HG03432 (cell line): ENCODE measurements at regions not wholly inside any gene's neighbourhood (a gene's known extent, or its start where the extent isn't known, plus 50 kb on each side); places are given as distances from the start of the nearest gene placed in this dataset.
"Not testable (repeated sequence)": the region's sequence is repeated elsewhere in the genome, so short reads cannot be mapped to it uniquely, and the experiment has no call there.

ENCODE experiments used
- ATAC-seq: cut with Tn5 transposase; IDR thresholded peaks from one replicate; pipeline ENCODE4 v1.9.1; 2021; ENCODE audit warnings: mild to moderate bottlenecking, moderate library complexity; ENCODE audit not compliant: unreplicated experiment

DNA sequence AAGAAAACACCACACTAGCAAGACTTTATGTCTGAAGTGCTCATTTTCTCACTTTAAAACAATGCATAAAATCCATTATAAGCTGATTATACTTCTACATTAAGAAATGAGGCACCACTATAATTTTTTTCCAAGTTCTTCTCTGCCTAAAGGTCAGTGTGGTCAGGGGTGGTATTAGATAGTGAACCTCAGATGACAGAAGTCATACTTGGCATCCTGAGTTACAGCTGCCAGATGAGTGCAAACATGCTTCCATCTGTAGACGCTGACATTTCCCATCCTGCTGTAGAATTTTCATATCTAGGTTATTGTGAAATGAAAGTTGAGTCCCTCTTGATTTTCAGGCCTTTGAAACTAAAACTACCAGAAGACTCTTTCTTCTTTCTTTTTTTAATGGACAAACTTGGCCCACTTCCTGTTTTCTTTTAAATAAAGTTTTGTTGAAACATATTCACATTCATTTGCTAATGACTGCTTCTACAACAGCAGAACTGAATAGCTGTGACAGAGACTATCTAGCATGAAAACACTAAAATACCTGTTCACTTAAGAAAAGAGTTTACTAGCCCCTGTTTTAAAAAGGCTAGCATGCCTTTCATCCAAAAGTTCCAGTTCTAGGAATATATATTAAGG lies 900.8 kb downstream of the XPNPEP1 start:
- ATAC-seq: no peak

DNA sequence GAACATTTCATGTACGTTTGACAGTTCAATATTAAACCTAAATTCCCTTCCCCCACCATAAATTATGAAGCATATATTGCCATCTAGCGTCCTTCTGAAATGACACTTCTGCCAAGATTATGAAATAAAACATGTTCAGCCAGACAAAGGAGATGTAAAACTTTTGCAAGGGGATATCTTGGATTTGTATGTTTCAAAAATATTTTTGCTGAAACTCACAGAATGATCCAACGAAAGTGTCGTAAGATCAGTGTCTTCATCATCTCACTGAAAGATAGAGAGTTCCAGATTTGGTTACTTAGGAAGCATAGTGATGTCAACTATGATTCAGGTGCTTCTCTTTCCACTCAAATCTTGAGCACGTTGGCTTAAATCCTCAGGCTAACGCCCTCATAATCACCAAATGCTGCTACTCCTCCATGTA lies 904.3 kb downstream of the XPNPEP1 start:
- no peak for ATAC-seq

DNA sequence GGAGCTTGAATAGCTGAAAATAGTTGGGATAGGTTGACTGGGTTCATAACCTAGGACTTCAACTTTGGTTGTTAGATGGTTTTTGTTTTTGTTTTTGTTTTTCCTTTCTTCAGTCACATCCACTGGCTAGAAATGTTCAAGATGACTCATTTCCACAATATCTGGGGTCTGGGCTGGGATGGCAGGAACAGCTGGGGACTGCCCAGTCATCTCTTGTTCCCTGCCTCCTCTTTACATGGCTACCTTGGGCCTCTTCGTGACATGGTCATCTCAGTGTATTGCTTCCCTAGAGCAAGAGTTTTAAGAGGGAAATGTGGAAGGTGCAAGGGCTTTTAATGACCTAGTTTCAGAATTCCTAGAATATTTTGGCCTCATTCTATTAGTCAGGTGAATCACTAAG lies 915.8 kb downstream of the XPNPEP1 start:
- no peak for ATAC-seq

- ATAC-seq: no peak
Observed at GRCh38 chr10:108990441-108990840, 932.9 kb downstream of the XPNPEP1 start.

DNA sequence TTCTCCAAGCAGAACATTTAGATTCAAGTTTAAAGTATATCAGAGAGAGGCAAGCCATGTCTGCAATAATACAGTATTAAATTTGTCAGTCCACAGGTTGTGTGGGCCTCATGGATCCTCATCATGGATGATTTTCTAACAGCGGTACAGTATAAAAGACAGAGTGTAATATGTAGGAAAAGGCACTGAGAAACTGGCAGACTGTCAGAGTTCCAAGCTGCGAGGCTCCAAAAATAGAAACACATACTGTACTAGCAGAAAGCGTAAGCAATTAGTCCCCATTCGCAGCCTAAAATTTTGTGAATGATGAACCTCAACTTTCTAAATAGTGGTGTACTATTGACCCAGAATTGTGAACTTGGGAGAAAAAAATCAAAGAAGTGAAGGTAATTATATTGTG lies 933.3 kb downstream of the XPNPEP1 start:
- no peak for ATAC-seq

DNA sequence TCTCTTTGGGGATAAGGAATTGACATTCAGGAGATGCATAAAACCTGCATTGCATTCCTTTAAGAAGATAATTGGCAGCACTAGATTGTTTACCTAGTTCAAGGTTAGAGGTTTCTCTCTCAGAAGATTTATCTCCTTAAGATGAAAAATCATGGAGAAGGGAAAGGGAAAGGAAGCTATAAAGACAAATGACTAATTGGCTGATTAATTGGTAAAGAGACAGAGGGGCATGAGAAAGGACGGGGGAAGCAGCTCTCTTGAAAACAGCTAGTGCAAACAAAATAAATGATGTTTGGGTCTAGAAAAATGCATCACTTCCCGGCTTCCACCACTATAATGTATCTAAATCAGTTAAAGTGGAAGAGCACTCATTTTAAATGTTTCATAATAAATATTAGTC lies 941.2 kb downstream of the XPNPEP1 start:
- ATAC-seq: no peak

- ATAC-seq: no peak
Observed at GRCh38 chr10:108980869-108981268, 942.4 kb downstream of the XPNPEP1 start.

GRCh38 chr10:108975459-108976058 lies 947.8 kb downstream of the XPNPEP1 start:
- ATAC-seq: no peak

GRCh38 chr10:108970016-108970415 lies 953.3 kb downstream of the XPNPEP1 start:
- no peak for ATAC-seq

GRCh38 chr10:108966411-108966810 lies 956.9 kb downstream of the XPNPEP1 start:
- no peak for ATAC-seq

GRCh38 chr10:108966005-108966404 lies 957.3 kb downstream of the XPNPEP1 start:
- no peak for ATAC-seq

GRCh38 chr10:108962172-108962571 lies 961.1 kb downstream of the XPNPEP1 start:
- ATAC-seq: no peak

DNA sequence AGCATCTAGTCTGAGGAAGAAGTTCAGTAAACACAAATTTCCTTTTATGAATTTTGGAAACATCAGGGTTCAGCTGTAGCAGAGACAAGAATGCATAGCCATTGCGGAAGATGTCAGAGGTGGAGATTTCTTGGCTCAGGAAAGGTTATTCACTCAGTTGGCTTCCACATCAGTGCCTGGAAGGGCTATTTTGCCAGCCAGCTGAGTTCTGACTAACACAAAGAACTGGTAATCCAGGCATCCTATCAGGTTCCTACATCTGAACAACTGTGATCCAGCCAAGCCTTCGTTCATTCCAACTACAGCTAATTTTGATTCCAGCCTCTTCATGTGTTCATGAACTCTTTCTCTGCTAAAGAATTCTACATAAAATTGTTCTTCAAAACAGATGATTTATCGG lies 965.6 kb downstream of the XPNPEP1 start:
- ATAC-seq: no peak

DNA sequence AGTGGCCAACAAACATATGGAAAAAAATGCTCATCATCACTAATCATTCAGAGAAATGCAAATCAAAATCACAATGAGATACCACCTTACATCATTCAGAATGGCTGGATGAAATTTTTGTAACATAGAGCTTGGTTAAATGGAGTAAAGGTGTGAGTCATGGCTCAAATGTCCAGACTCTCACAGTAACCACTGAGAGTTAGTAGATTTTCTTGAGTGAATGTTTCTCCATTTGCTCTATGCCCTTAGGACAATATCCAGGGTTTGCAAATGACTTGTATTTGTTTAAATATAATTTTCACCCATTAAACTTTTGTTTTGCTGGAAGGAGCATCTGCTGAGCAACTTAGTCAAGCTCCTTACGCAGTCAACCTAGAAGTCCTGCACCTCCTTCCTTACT lies 967.2 kb downstream of the XPNPEP1 start:
- ATAC-seq: no peak

GRCh38 chr10:108920029-108920428 lies 1003.3 kb downstream of the XPNPEP1 start:
- ATAC-seq: not testable (repeated sequence)

DNA sequence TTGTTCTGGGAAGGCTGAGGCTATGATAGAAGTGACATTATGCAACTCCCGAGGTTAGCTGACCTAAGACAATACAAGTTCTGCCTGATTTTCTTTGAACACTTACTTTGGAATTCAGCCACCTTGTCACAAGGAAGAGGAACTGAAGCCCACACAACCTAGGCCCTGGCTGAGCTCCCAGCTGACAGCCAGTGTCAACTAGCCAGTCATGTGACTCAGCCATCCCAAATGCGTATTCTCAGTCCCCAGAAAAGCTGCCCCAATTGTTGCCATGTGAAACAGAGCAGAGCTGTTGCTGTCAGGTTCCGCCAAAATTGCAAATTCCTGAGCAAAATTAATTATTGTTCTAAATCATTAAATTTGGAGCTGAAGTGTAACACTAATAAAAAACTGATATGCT lies 1010.0 kb downstream of the XPNPEP1 start:
- ATAC-seq: no peak

GRCh38 chr10:108911814-108912541 lies 1011.3 kb downstream of the XPNPEP1 start:
- ATAC-seq: peak; percentile 60

- no peak for ATAC-seq
Observed at GRCh38 chr10:108908096-108908495, 1015.2 kb downstream of the XPNPEP1 start.

GRCh38 chr10:108905821-108906220 lies 1017.5 kb downstream of the XPNPEP1 start:
- ATAC-seq: no peak

DNA sequence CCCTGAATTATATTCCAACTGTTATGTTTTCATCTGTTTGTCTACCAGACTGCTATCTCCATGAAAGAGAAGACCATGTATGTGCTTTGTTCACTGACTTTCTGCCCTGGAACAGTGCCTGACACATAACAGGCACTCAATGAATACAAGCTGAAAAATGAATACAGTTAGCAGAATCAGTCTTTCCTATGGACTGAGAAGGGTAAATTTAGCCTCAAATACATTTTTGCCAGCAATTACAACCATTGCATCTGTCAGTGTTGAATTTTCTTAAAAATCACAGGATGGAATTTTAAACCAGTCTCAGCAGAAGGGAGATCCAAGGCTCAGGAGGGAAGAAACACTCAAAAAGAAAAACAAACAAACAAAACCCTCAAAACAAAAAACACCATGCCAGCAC lies 1018.1 kb downstream of the XPNPEP1 start:
- no peak for ATAC-seq

DNA sequence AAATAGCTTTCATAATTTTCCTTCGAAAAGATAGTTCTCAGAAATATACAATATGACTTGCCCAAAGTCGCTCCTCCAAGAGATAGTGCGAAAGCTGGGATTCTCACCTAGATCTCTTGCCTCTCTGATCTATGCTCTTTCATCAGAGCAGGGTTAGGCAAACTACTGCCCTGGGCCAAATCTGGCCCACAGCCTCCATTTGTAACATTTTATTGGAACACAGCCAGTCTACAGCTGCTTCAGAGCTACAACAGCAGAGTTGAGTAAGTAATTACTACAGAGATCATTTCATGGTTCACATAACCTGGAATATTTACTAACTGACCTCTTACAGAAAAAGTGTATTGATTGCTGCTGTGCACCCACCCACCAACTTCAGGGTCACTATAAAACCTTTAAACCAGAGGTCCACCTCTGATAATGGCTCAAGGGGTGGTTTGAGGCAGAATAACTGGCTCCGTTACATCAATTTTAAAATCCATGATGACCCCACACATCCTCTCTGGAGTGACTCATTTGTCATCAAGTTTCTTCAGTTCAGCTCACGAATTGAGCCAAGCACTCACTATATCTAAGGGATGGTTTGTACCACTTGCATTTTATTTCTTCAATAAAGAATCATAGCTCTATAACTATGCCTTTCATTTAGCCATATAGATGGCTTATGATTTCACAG lies 1019.0 kb downstream of the XPNPEP1 start:
- no peak for ATAC-seq
